Stomach (tissue), 4 donors: ENCODE measurements at regions not wholly inside any gene's neighbourhood (a gene's known extent, or its start where the extent isn't known, plus 50 kb on each side); places are given as distances from the start of the nearest gene placed in this dataset.

Source experiments
- EP300 ChIP-seq: sonication (generic); formaldehyde crosslinking; IDR thresholded peaks from one replicate; pipeline ENCODE4 v1.6.1; 2017; ENCODE audit warnings: antibody characterized with exemption
- POLR2A ChIP-seq, 4 donors: fragments of 450-650 bp; IDR thresholded peaks; one replicate each; pipeline ENCODE4 v1.6.1; 2016; ENCODE audit warnings: antibody characterized with exemption in 4 of 4, control low read depth in 2 of 4, mild to moderate bottlenecking in 1 of 4, moderate library complexity in 1 of 4
- POLR2AphosphoS5 ChIP-seq, 3 donors: sonication (generic); formaldehyde crosslinking; IDR thresholded peaks; one replicate each; pipeline ENCODE4 v1.6.1; 2016; ENCODE audit warnings: antibody characterized with exemption in 3 of 3
- TF ChIP-seq, protein P1 (sequence below), 7 experiments: fragments of 450-650 bp in 4 of 7; fragments of 200-600 bp in 3 of 7; sonication (generic) in 3 of 7; IDR thresholded peaks; one replicate each; pipeline ENCODE4 v1.5.1; 2016 to 2019; ENCODE audit warnings: antibody characterized with exemption in 7 of 7, control low read depth in 2 of 7, mild to moderate bottlenecking in 1 of 7

DNA sequence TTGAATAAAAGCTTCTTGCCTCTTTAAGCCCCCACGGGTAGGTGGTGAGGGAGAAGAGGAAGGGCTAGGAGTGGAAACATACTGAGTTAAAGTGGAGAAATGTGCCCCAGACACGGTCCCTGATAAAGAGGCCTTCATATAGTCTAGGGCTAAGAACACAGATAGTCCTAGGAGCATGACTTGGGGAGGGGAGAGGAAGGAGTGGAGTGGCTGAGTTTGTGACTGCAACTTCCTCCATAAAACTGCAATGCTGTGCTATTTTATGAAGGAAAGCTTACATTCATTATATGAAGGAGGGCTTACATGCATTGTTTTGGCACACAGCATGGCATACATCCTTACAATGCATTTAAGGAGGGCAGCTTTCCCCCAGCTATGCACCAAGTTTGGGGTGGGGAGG, 1129.4 kb upstream of the LRRTM3 start:
- TF ChIP-seq, protein P1, sequence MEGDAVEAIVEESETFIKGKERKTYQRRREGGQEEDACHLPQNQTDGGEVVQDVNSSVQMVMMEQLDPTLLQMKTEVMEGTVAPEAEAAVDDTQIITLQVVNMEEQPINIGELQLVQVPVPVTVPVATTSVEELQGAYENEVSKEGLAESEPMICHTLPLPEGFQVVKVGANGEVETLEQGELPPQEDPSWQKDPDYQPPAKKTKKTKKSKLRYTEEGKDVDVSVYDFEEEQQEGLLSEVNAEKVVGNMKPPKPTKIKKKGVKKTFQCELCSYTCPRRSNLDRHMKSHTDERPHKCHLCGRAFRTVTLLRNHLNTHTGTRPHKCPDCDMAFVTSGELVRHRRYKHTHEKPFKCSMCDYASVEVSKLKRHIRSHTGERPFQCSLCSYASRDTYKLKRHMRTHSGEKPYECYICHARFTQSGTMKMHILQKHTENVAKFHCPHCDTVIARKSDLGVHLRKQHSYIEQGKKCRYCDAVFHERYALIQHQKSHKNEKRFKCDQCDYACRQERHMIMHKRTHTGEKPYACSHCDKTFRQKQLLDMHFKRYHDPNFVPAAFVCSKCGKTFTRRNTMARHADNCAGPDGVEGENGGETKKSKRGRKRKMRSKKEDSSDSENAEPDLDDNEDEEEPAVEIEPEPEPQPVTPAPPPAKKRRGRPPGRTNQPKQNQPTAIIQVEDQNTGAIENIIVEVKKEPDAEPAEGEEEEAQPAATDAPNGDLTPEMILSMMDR (IDR thresholded peaks at IDR 0.05) = no peak
- TF ChIP-seq EP300 (no peak), POLR2A (IDR thresholded peaks at IDR 0.05) (no peak), POLR2AphosphoS5 (IDR thresholded peaks at IDR 0.05) (no peak)
